ENCODE measurements at regions not wholly inside any gene's neighbourhood (a gene's known extent, or its start where the extent isn't known, plus 50 kb on each side); places are given as distances from the start of the nearest gene placed in this dataset.
"Not testable (repeated sequence)": the region's sequence is repeated elsewhere in the genome, so short reads cannot be mapped to it uniquely, and the experiment has no call there.

DNA sequence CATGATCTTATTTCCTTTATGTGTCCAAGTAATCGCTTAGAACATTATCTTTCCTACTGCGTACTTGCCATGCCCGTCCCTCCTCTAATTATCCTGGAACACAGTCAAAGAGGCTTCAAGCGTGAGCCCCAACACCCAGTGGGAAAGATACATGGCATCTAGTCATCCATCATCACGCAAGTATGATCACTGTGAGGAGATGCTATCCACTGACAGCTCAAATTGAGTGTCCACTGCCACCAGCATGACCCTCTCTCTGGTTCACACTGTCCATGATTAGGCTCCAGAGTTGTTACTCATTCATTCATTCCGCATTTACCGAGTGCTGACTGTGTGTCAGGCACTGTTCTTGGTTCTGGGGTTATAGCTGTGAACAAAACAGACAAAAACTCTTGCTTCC is 124.6 kb downstream of the COPS8 start:
- Histone ChIP-seq H3K27ac (no peak overlapping the region), H3K9me3 (no peaks in the 10 kb centered on the region), H3K4me3 (no peak overlapping the region), H3K36me3 (no peaks in the 10 kb centered on the region), H3K4me1 (ENCODE audit: insufficient read depth) (peaks cover 12% of the 10 kb centered on the region), H3K27me3 (no peaks in the 10 kb centered on the region)
- intact Hi-C loops (cut with DNase I), result no loop called here
- TF ChIP-seq POLR2A (IDR thresholded peaks at IDR 0.05) (no peak), EP300 (IDR thresholded peaks at IDR 0.05) (no peak), CTCF (IDR thresholded peaks at IDR 0.05) (no peak)
- WGBS, 3 donors, result 94 to 96% (median 94%) methylated on average over 7 of the region's 7 CpGs
- DNase-seq, result peak in 1 of 5 donors; percentile 9

DNA sequence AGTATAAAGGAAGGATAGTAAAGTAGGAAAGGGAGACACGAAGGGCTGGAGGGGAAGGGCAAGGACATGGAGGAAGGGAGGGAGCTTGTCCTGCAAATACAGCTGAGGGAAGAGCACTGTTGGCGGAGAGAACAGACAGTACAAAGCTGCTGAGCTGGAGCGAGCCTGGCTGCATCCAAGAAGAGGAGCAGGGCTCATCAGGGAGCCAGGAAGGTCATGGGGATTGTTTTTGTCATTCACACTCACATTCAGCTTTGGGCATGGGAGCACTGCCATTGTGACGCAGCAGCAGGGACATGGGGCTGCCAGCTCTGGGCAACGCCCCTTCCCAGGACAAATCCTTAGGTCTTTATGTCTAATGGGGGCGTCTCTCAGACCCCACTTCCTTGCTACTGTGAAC is 125.1 kb downstream of the COPS8 start:
- 77 to 89% (median 79%) methylated on average over 6 of the region's 6 CpGs for WGBS, 3 donors
- H3K36me3 ChIP-seq, result no peaks in the 10 kb centered on the region
- intact Hi-C loops (cut with DNase I), result no loop called here
- TF ChIP-seq EP300 (IDR thresholded peaks at IDR 0.05) (no peak), CTCF (IDR thresholded peaks at IDR 0.05) (no peak), POLR2A (IDR thresholded peaks at IDR 0.05) (no peak)
- no peak overlapping the region for H3K4me3 ChIP-seq
- H3K9me3 ChIP-seq, result no peaks in the 10 kb centered on the region
- no peak for DNase-seq
- peaks cover 12% of the 10 kb centered on the region for H3K4me1 ChIP-seq (ENCODE audit: insufficient read depth)
- no peaks in the 10 kb centered on the region for H3K27me3 ChIP-seq
- H3K27ac ChIP-seq, result no peak overlapping the region

- H3K27me3 ChIP-seq; H3K36me3 ChIP-seq; H3K4me3 ChIP-seq; H3K9me3 ChIP-seq; H3K27ac ChIP-seq; intact Hi-C loops (cut with DNase I): not testable (repeated sequence)
- 89 to 93% (median 90%) methylated on average over 9 of the region's 9 CpGs for WGBS, 3 donors
- peaks cover 12% of the 10 kb centered on the region for H3K4me1 ChIP-seq (ENCODE audit: insufficient read depth)
- peak in 1 of 5 donors; percentile 10 for DNase-seq
These were observed 126.9 kb downstream of the COPS8 start for GRCh38 chr2:237212356-237213279.

GRCh38 chr2:237213315-237214022 is 127.8 kb downstream of the COPS8 start:
- Histone ChIP-seq H3K27ac (peak overlapping the region in 1 of 2 donors; percentile 29), H3K36me3 (no peaks in the 10 kb centered on the region), H3K4me3 (no peak overlapping the region), H3K9me3 (no peaks in the 10 kb centered on the region), H3K4me1 (ENCODE audit: insufficient read depth) (peaks cover 10% of the 10 kb centered on the region), H3K27me3 (no peaks in the 10 kb centered on the region)
- DNase-seq, result peak; percentile 81 to 87 (median 84)
- 9 to 16% (median 10%) methylated on average over 10 of the region's 10 CpGs for WGBS, 3 donors
- intact Hi-C loops (cut with DNase I), result no loop called here
- TF ChIP-seq EP300 (IDR thresholded peaks at IDR 0.05) (no peak), POLR2A (IDR thresholded peaks at IDR 0.05) (peak; percentile 33)

- no peak for TF ChIP-seq CTCF (IDR thresholded peaks at IDR 0.05)
- TF ChIP-seq POLR2A (IDR thresholded peaks at IDR 0.05), result no peak
- no peak for TF ChIP-seq EP300 (IDR thresholded peaks at IDR 0.05)
- DNase-seq, result peak in 1 of 5 donors; percentile 5
- no peaks in the 10 kb centered on the region for H3K27me3 ChIP-seq
- 70 to 73% (median 72%) methylated on average over 8 of the region's 8 CpGs for WGBS, 3 donors
- no peaks in the 10 kb centered on the region for H3K9me3 ChIP-seq
- intact Hi-C loops (cut with DNase I), result no loop called here
- no peaks in the 10 kb centered on the region for H3K36me3 ChIP-seq
- H3K27ac ChIP-seq, result peak overlapping the region in 1 of 2 donors; percentile 29
- peaks cover 10% of the 10 kb centered on the region for H3K4me1 ChIP-seq (ENCODE audit: insufficient read depth)
- H3K4me3 ChIP-seq, result no peak overlapping the region
These were observed 128.5 kb downstream of the COPS8 start for GRCh38 chr2:237214030-237214675.

All from ovary (tissue), 7 donors.